ENCODE measurements at regions not wholly inside any gene's neighbourhood (a gene's known extent, or its start where the extent isn't known, plus 50 kb on each side); places are given as distances from the start of the nearest gene placed in this dataset.
"Not testable (repeated sequence)": the region's sequence is repeated elsewhere in the genome, so short reads cannot be mapped to it uniquely, and the experiment has no call there.

GRCh38 chr2:78154586-78154985, 632.4 kb upstream of the LRRTM4 start:
- DNase-seq: no peak

DNA sequence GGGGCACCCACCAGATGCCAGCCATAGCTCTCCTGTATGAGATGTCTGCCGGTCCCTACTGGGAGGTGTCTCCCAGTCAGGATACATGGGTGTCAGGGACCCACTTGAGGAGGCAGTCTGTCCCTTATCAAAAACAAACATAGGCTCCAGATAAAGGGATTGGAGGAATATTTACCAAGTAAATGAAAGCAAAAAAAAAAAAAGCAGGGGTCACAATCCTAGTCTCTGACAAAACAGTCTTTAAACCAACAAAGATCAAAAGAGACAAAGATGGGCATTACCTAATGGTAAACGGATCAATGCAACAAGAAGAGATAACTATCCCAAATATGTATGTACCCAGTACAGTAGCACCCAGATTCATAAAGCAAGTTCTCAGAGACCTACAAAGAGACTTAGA, 640.0 kb upstream of the LRRTM4 start:
- DNase-seq: no peak

DNA sequence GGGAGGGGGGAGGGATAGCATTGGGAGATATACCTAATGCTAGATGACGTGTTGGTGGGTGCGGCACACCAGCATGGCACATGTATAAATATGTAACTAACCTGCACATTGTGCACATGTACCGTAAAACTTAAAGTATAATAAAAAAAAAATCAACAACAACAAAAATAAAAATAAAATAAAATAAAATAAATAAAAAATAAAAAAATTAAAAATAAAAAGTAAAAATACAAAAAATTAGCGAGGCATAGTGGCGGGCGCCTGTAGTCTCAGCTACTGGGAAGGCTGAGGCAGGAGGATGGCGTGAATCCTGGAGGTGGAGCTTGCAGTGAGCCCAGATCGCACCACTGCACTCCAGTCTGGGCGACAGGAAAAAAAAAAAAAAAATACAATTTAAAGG, 650.0 kb upstream of the LRRTM4 start:
- not testable (repeated sequence) for DNase-seq

GRCh38 chr2:78175645-78176044, 653.5 kb upstream of the LRRTM4 start:
- DNase-seq: no peak

DNA sequence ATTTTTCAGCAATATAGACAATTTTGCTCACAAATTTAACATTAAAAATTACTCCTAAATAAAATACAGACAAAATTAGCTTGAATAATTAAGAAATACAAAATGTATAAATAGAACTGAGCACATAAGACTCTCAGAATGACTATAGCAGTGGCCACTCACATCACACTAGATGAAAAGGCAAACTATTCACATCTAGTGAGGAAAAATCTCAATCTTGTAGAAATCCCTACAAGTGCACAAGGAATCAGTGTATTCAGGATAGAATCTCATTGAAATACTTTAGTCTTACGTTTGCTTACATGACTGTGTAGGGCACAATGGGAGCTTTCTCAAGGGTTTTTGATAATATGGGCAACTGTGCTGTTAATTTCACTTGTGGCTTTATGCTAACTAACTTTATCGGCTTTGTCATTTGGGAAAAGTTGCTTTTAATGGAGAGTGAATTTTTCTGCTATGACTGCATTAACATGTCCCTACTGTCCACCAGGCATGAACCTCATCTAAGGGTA, 678.9 kb upstream of the LRRTM4 start:
- no peak for DNase-seq

DNA sequence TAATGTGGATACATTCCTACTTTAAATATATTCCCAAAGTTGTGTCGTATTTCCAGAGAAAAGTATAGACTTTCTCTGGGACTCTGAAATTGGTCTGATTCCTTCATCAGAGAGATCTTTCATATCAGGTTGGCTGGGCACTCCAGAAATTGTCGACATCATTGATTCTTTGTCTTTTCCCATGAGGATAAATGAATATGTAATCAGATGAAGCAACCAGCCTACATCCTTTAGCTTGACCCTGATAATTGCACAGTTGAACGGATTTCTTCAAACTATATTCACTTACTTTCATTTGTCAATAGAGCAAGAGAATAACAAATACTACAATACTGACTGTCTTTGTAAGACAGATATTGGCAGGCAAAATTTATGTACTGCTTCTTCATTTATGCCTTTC, 680.2 kb upstream of the LRRTM4 start:
- DNase-seq: no peak

- DNase-seq: no peak
Measured at GRCh38 chr2:78202986-78203670, 681.0 kb upstream of the LRRTM4 start.

DNA sequence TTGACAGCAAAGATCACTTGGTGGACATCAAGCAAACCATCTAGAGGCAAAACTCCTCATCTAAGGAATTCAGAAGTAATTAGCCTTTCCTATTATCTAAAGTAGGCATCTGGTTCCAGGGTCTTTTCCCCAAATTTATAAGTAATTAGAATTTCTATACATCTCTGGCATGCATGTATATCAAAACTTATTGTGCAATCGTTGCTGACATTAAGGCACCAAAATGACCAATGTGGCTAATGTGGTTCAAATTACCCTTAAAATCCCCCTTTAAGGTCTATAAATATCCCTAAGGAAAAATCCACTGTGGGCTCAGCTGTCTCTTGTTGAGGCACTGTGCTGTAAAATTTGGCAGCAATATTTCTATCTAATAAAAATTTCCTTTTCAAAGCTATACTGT, 695.9 kb upstream of the LRRTM4 start:
- DNase-seq: no peak

DNA sequence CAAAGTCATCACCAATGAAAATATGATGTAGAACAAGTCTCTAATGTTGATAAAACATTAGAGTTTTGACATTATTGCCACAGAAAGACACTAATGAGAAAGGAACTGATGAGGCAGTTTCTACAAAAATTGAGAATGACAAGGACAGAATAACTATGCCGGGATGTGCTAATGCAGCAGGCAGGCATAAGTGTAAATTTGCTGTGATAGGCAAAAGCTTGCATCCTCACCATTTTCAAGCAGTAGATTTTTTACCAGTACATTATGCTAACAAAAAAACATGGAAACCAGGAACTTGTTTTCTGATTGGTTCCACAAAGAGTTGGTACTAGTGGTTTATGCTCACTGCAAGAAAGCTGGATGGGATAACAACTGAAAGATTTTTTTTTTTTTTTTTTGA, 715.5 kb upstream of the LRRTM4 start:
- DNase-seq: no peak

DNA sequence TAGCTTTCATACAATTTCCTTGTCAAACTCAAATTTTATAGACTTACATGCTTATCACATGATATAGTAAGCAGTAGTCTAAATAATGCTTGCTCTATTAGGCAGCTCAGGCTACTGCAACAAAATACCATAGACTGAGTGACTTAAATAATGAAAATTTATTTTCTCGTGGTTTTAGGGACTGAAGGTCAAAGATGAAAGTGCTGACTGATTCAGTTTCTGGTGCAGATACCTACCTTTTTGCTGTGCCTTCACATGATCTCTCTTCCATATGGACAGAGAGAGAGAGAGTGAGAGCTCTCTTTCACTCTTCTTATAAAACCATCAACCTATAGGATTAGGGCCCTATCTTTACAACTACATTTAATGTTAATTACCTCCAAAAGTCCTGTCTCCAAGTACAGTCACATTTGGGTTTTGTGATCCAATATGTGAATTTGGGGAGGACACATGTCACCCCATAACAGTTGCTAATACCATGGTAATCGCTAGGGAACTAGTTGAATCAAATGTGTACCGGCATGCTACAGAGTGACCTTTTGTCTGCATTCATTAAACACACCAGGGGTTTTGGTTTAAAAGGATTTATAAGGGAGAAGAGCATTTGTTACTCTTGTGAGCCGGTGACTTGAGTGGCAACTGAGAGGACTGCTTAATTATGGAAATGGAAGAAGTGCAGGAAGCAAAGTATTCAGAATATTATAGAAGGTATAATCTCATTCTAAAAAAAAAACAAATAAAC, 723.4 kb upstream of the LRRTM4 start:
- DNase-seq: no peak

- DNase-seq: no peak
Measured at GRCh38 chr2:78251708-78252107, 729.5 kb upstream of the LRRTM4 start.

DNA sequence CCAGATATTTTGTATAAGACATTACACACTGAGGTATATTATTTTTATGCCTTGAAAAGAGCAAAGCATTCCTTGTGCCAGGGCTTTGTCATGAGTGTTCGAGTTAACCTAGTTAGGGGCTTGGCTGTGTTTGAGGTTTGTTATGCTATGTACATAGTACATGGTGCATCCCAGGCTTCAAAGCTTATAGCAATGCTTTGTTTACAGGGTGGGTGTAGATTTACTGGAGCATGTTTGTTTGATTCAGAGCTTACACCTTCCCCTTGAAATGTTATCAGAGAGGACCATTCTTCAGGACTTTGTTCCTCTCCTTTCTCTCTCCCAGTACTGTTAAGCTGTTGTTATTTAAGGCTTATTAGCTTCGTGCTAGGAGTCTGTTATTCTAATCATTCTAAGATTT, 738.7 kb upstream of the LRRTM4 start:
- DNase-seq: no peak

DNA sequence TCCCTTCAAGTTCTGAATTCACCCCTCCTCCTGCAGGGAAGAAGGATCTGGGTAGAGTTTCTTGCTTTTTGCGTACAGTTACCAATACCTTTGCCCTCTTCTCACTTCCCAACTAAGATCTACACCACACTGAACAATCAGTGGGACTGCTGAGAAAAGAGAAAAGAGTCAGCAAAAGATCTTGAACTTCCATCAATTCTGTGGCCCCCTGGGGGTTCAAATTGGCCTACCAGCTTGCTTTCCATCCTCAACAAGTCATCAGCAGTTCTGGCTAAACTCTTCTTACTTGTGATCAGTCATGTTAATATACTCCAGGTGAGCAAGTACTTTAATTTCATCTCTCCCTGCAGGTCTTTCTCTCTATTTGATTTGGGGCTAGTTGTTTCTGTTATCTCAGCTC, 739.3 kb upstream of the LRRTM4 start:
- DNase-seq: no peak

- DNase-seq: not testable (repeated sequence)
Measured at GRCh38 chr2:78262089-78262488, 739.9 kb upstream of the LRRTM4 start.

DNA sequence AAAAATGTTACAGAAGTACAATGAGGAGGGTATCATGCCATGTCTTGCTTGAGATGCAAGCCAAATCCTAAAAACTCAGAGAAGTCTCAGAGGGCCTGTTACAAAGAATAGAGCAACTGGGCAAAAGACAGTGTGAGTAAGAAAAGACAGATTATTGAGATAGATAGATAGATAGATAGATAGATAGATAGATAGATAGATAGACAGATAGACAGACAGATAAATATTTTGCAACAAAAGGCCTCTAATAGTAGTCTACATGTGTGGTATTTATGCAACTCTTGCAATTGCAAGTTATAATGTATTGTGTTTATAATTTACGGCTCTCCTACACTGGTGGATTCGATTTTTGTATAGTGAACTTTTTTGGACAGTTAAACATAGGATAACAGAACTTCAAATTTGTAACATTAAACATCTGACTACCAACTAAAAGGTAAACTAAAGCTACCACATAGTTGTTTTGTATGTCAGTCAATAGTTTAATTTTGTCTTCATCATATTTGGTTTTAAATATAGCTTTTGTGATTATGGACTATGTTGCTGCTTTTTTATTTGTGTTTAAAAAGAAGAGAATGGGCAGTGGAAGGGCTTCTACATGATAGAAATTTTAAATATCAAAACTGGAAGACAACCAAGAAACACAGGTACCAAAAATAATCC, 740.7 kb upstream of the LRRTM4 start:
- no peak for DNase-seq

DNA sequence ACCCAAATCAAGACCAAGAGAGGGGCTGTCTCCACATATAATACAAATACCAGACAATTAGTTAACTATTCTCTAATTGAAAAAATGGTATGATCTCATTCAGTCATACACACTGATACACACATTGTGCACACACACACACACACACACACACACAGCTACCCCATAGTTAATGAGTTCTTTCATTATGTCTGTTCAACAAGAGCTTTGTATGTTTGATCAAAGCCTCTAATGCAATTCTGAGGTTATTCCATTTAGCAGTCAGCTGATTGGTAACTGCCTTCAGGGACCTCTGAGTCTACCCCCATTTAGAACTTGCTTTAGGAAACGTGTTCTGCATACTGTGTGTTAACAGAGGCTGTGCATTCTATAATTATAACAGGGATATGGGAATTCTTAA, 741.4 kb upstream of the LRRTM4 start:
- DNase-seq: no peak

- no peak for DNase-seq
Measured at GRCh38 chr2:78264130-78264529, 742.0 kb upstream of the LRRTM4 start.

DNA sequence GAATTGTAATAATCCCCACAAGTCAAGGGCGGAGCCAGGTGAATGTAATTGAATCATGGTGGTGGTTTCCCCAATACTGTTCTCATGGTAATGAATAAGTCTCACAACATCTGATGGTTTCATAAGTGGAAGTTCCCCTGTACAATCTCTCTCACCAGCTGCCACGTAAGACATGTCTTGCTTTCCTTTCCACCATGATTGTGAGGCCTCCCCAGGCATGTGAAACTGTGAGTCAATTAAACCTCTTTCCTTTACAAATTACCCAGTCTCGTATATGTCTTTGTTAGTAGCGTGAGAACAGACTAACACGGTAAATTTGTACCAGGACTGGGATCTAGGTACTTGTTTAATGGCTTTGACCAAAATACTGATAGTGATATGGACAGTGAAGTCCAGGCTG, 744.3 kb upstream of the REG3G start:
- DNase-seq: no peak

GRCh38 chr2:78290581-78291214, 734.8 kb upstream of the REG3G start:
- no peak for DNase-seq

GRCh38 chr2:78293768-78294167, 731.7 kb upstream of the REG3G start:
- no peak for DNase-seq

GRCh38 chr2:78301166-78301789, 724.2 kb upstream of the REG3G start:
- no peak for DNase-seq

- no peak for DNase-seq
Measured at GRCh38 chr2:78304678-78305077, 720.8 kb upstream of the REG3G start.

DNA sequence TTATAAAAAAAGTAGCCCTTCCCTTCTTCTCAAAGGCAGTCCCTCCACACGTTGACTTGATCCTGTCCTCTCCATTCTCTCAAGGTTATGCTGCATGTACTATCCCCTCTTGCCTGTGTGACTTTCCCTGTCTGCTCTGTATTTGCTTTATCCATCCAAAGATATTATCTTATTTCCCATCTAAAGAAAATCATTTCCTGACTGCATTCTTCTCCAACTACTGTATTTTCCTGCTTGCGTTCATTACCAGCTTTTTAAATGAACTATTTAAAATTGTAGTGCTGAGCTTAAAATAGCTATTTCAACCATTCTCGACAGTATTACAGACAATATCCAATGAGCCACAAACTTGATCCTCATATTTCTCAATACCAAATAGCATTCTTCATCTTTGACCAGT, 716.0 kb upstream of the REG3G start:
- no peak for DNase-seq

Data from CD4-positive, alpha-beta T cell treated with Interleukin-15 for 1 hour (primary cell).